Neuron (in vitro differentiated cells): ENCODE measurements at regions not wholly inside any gene's neighbourhood (a gene's known extent, or its start where the extent isn't known, plus 50 kb on each side); places are given as distances from the start of the nearest gene placed in this dataset.

Experiments
- H2AFZ ChIP-seq: one replicate; pipeline ENCODE4 v1.6.1; 2013; ENCODE audit warnings: low read depth, mild to moderate bottlenecking, inconsistent platforms, low read length, moderate library complexity
- H3K27me3 ChIP-seq: one replicate; pipeline ENCODE4 v1.6.1; 2013; ENCODE audit warnings: low read length; ENCODE audit not compliant: insufficient read depth
- H3K36me3 ChIP-seq: one replicate; pipeline ENCODE4 v1.6.1; 2013; ENCODE audit warnings: low read length; ENCODE audit not compliant: insufficient read depth
- H3K4me1 ChIP-seq: one replicate; pipeline ENCODE4 v1.6.1; 2013; ENCODE audit warnings: low read length; ENCODE audit not compliant: insufficient read depth
- H3K4me3 ChIP-seq: 2 replicates; pipeline ENCODE4 v1.5.1; 2013; ENCODE audit warnings: mild to moderate bottlenecking, low read length, moderate library complexity
- H3K9me3 ChIP-seq: one replicate; pipeline ENCODE4 v1.6.1; 2013; ENCODE audit warnings: low read length

DNA sequence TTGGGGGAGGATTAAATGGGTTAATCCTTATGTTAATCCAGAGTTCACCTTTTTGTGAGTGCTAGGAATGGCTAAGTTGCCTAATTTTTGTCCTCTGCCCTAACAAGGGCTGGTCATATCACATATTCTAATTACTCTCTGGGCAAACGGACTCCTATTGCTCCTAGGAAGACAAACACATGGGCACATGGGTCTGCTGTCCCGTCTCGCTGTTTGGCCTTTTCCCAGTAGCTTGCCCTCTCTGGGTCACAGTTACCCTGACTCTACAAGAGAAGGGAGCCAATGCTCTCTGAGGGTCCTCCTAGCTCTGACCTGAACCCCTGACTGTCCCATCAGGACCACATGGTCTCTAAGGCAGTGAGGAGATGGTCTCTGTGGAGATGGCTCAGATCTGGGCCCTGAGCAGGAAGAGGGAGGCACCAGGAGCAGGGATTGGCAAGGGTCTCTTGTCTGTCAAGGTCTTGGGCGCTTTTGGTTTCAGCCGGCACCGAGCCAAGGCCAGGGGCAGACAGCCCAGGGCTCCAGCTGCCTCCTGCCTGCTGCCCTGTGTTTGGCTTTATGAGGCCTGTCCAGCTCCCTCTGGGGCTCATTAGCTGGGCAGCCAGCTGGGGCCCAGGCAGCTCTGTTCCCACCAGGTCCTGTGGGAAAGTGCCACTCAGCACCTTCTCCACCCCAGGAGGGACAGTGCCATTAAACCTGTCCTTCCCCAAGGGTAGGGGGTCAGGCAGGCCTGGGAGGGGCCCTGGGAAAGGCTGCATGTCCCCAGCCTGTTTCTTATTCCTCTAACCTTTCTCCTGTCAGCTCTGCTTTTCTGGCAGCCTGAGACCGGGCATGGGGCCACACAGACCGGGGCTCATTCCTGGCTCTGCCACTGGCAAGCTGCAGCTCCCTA is 559.9 kb downstream of the MN1 start:
- Histone ChIP-seq H3K4me1 (peaks cover 48% of the 10 kb centered on the region), H2AFZ (no peak overlapping the region), H3K4me3 (no peak overlapping the region), H3K27me3 (no peaks in the 10 kb centered on the region), H3K9me3 (no peaks in the 10 kb centered on the region), H3K36me3 (no peaks in the 10 kb centered on the region)

DNA sequence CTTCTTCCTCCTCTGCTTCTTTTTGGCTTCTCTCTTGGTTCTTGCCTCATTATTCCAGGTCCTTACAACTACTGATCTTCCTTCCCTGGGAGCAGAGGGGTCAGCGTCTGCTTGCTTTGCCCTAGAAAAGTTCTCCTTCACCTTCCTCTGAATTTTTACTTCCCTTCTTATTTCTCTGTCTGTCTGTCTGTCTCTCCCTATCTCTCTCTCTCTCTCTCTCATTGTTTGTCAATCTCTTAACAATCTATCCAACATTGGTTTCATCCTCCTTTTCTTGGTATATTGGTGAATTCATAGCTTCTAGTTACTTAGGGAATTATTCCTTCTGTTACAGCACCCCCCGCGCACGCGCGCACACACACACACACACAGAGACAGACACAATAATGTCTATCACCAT is 559.1 kb downstream of the MN1 start:
- peaks cover 48% of the 10 kb centered on the region for H3K4me1 ChIP-seq
- H3K9me3 ChIP-seq: no peaks in the 10 kb centered on the region
- no peaks in the 10 kb centered on the region for H3K36me3 ChIP-seq
- no peak overlapping the region for H2AFZ ChIP-seq
- H3K4me3 ChIP-seq: no peak overlapping the region
- H3K27me3 ChIP-seq: no peaks in the 10 kb centered on the region

DNA sequence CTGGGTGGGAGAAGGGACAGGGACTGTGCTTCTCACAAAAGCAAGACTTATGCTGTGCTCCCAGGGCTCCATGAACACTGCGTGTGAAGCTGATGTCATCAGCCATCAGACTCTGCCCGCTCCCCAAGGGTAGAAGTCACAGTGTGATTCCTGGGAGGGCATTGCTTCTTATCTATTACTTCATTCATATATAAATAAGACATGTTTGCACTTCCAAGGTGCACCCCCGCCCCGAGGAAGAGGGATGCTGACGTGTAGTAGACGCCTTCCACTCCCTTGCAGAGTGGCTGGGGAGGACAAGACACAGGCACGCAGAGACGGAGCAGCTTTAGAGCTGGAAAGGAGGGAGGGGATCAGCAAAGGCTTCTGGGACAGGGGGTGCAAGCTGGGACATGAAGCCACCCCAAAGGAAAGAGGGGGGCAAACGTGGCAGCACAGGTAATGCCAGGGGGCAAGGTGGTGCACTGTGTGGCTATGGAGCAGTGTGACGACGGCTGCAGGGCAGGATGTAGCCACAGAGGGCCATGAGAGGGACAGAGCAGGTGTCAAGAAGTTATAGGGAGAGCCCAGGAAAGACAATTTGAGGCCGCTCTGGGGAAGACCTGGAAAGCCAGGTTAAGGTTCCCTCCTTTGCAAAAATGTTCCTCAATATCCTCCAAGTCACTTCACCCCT is 558.5 kb downstream of the MN1 start:
- no peaks in the 10 kb centered on the region for H3K27me3 ChIP-seq
- H3K36me3 ChIP-seq: no peaks in the 10 kb centered on the region
- no peak overlapping the region for H2AFZ ChIP-seq
- H3K4me1 ChIP-seq: peaks cover 51% of the 10 kb centered on the region
- H3K9me3 ChIP-seq: no peaks in the 10 kb centered on the region
- no peak overlapping the region for H3K4me3 ChIP-seq

DNA sequence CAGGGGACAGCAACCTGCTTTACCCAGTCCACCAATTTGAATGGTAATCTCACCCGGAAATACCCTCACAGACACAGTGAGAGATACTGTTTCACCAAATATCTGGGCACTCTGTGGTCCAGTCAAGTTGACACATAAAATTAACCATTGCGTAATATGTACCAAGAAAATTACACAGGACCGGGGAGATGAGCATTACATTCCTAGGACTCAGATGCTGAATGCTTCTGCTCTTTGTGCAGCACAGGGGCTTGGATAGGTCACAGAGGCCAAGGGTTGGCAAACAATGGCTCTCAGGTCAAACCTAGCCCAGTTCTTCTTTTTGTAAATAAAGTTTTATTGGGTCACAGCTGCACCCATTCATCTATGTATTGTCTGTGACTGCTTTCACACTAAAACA is 557.2 kb downstream of the MN1 start:
- Histone ChIP-seq H3K27me3 (no peaks in the 10 kb centered on the region), H3K9me3 (no peaks in the 10 kb centered on the region), H3K4me3 (no peak overlapping the region), H2AFZ (no peak overlapping the region), H3K4me1 (peaks cover 47% of the 10 kb centered on the region), H3K36me3 (no peaks in the 10 kb centered on the region)

DNA sequence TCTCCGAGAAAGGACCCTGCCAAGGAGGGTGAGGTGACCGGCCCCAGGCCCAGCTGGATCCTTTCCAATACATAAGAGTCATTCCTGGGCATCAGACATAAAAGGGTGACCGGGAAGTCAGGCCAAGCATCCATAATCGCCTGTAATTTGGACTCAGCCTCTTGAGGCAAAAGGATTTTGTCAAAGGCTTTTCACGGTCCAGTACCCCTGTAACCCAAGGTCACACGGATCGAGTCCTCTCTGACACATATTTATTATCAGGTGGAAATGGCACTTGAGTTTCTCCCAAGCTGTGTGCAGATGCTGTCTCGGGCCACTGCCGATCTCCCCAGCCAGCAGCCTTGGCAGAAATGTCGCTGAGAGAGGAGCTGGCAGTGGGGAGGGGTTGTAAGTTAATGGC is 556.5 kb downstream of the MN1 start:
- Histone ChIP-seq H3K9me3 (no peaks in the 10 kb centered on the region), H3K4me1 (peaks cover 40% of the 10 kb centered on the region), H3K4me3 (no peak overlapping the region)

DNA sequence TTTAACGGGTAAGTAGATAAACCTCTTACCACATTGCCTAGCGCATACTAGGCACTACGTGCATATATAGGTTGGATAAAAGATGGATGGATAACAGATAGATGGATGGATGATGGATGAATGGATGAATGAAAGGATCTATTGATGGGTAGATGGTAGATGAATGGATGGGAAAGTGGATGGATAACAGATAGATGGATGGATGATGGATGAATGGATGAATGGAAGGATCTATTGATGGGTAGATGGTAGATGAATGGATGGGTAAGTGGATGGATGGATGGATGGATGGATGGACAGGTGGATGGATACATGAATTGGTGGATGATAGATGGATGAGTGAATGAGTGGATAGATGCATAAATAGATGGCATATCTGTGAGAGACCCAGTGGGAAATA is 555.0 kb downstream of the MN1 start:
- Histone ChIP-seq H3K36me3 (no peaks in the 10 kb centered on the region), H3K9me3 (no peaks in the 10 kb centered on the region), H3K4me3 (no peak overlapping the region), H3K4me1 (peaks cover 40% of the 10 kb centered on the region), H2AFZ (no peak overlapping the region), H3K27me3 (no peaks in the 10 kb centered on the region)

More for the DNA sequence above, 556.5 kb downstream of the MN1 start:
- H2AFZ ChIP-seq: no peak overlapping the region
- H3K27me3 ChIP-seq: no peaks in the 10 kb centered on the region
- no peaks in the 10 kb centered on the region for H3K36me3 ChIP-seq

DNA sequence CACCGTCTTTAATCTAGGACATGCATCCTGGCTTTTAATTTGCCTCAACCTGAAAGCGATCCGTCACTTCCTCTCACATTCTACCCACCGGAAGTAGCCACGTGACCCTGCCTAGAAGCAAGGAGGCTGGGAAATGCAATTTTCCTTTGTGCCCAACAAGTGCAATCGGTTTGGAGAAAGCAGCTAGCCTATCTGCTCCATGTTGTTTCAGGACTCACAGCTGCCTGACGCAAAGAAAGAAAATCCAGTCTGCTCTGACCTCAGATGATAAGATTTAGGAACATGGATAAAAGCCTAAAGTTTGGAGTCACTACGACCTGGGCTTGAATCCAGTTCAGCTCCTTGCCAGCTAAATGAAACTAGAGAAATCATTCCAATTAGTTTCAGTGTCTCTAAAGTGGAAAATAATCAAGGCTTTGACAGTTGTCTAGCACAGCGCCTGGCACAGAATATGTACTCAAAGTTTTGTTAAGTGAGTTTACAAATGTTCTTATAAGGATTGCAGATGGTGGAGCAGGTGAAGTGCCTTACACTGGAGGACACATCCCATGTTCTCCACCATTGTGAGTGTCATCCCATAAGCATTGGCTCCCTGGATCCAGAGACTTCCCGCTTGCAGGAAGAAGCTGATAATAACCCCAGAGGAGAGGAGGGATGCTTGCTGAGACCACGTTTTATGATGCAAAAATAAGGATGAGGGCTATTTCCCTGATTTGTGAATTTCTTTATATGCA is 553.7 kb downstream of the MN1 start:
- Histone ChIP-seq H2AFZ (no peak overlapping the region), H3K9me3 (no peaks in the 10 kb centered on the region), H3K36me3 (no peaks in the 10 kb centered on the region), H3K4me3 (no peak overlapping the region), H3K4me1 (peaks cover 31% of the 10 kb centered on the region), H3K27me3 (no peaks in the 10 kb centered on the region)

DNA sequence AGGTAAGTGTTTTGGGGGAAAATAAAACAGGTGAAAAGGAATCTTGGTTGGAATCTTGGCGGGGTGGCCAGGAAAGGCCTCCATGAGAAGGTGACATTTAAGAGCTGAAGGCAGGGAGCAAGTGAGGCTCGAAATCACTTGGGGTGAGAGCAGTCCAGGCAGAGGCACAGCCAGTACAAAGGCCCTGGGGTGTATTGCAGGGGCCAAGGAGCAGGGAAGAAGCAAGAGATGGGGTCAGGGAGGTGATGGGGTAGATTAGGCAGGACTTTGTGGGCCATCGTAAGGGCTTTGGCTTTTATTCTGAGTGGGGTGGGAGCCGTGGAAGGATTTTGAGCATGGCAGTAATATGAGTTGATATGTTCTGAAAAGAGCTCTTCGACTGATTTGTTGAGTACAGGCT is 551.1 kb downstream of the MN1 start:
- no peaks in the 10 kb centered on the region for H3K36me3 ChIP-seq
- H3K9me3 ChIP-seq: peaks cover 3% of the 10 kb centered on the region
- no peak overlapping the region for H3K4me3 ChIP-seq
- no peak overlapping the region for H2AFZ ChIP-seq
- H3K27me3 ChIP-seq: no peaks in the 10 kb centered on the region
- H3K4me1 ChIP-seq: peaks cover 8% of the 10 kb centered on the region

DNA sequence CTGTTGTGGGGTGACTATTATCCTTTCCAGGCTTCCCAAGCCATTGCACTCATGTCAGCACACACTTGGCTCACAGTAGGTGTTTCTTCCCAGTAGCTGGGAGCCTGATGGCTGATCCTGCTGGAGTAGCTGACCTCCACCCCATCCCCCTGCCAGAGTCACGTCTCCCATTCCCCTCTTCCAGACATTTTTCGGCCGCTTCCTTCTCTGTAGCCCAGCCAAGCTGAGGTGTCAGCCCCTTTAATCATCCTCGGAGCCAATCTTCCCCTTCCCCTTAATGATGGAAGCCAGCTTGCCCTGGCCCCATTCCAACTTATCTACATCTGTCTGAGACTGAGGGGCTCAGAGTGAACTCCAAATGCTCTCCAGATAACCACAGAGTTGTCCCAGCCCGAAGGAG is 550.7 kb downstream of the MN1 start:
- Histone ChIP-seq H3K27me3 (no peaks in the 10 kb centered on the region), H3K4me1 (peaks cover 3% of the 10 kb centered on the region), H3K36me3 (no peaks in the 10 kb centered on the region), H2AFZ (no peak overlapping the region), H3K4me3 (no peak overlapping the region), H3K9me3 (peaks cover 3% of the 10 kb centered on the region)

DNA sequence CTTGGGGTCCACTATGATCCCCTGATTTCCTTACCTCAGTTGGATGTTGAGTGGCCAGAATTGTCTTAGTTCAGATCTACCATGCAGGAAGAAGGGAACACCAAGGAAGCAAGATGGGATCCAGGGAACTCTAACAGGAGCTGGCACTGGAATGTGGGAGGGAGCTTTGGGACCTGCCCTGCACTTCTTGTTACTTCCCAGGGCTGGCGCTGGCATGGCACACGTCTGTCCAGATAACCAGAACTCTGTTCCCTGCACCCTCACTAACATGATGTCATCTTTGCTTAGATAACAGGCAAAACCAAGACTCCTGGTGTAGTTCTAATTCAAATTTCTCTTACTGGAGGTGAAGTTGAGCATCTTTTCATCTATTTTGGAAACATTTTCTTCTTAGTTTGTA is 550.0 kb downstream of the MN1 start:
- H3K4me1 ChIP-seq: peaks cover 3% of the 10 kb centered on the region
- H3K36me3 ChIP-seq: no peaks in the 10 kb centered on the region
- H2AFZ ChIP-seq: no peak overlapping the region
- no peaks in the 10 kb centered on the region for H3K27me3 ChIP-seq
- no peak overlapping the region for H3K4me3 ChIP-seq
- peaks cover 3% of the 10 kb centered on the region for H3K9me3 ChIP-seq

DNA sequence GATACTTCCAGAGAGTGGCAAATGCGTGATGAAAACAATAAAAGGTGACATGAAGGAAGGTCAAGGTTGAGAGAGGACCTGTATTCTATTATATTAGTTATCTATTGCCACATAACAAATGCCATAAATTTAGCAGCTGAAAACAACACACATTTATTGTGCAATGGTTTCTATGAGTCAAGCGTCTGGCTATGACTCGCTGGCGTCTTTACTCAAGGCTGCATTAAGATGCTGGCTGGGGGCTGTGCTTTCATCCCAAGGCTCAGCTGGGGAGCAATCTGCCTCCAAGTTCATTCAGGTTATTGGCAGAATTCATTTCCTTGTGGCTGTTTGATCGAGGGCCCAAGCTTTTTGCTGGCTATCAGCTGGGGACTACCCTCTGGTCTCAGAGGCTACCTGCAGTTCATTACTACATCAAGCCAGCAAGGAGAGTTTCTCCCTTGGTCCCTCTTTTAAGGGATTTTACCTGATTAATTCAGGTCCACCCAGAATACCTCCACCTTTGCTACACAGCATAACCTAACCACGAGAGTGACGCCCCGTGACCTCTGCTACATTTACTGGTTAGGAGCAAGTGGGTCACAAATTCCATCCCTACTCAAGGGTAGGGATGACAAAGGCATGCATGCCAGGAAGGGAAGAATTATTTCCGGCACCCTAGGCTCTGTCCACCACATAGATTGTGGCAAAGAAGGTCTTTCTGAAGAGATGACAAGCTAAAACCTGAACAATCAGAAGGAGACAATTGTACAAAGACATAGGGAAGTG is 549.1 kb downstream of the MN1 start:
- peaks cover 3% of the 10 kb centered on the region for H3K4me1 ChIP-seq
- no peak overlapping the region for H2AFZ ChIP-seq
- H3K4me3 ChIP-seq: no peak overlapping the region
- H3K27me3 ChIP-seq: no peaks in the 10 kb centered on the region
- H3K9me3 ChIP-seq: peaks cover 3% of the 10 kb centered on the region
- no peaks in the 10 kb centered on the region for H3K36me3 ChIP-seq

DNA sequence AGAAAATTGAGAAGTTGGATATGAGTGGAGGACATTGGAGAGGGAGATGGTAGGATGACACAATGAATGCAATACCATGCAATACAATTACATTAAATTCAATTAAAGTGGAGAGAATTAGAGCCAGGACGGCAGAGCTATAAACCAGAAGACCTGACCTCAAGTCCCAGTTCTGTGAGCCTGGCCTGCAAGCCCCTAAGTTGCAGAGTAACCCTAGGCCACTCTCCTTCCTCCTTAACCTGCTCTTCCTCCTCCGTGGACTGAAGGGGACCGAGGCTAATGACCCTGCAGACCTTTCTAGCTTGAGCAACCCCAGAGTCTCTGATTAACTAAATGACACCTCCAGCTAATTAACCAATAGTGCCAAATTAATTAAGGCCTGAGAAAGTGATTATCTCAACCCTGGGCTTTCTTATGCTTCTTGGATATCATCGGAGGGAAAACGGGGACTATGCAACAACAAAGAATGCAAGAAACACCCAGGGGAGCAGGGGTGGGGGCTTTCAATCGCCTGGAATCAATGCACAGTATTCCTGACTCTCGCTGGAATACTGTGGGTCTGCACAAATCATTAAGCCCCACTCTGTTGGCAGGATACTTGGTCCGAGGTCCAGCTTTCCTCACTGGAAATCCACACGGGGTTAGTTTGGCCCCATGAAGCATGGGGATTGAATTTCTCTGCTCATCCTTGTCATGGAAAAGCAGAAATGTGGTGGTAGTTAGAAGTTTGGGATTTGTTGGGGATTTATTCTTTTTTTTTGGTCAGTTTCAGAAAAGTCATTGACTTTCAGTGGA is 548.3 kb downstream of the MN1 start:
- Histone ChIP-seq H3K4me3 (no peak overlapping the region), H3K36me3 (no peaks in the 10 kb centered on the region), H3K4me1 (no peaks in the 10 kb centered on the region), H2AFZ (no peak overlapping the region), H3K27me3 (no peaks in the 10 kb centered on the region), H3K9me3 (peaks cover 3% of the 10 kb centered on the region)
